Mucosa of descending colon (tissue), 3 donors: ENCODE measurements at regions not wholly inside any gene's neighbourhood (a gene's known extent, or its start where the extent isn't known, plus 50 kb on each side); places are given as distances from the start of the nearest gene placed in this dataset.

Experiments used
- ATAC-seq: fragments of 200-7000 bp; cut with Tn5 transposase; one replicate; pipeline ENCODE4 v1.9.1; 2020; ENCODE audit warnings: mild to moderate bottlenecking, moderate library complexity
- DNase-seq, 3 donors: peaks; one replicate each; pipeline ENCODE4 v3.0.0-alpha.2; 2020
- H3K36me3 ChIP-seq: fragments of 200-600 bp; one replicate; pipeline ENCODE4 v1.8.0; 2021; ENCODE audit warnings: low read depth, mild to moderate bottlenecking
- H3K4me1 ChIP-seq: fragments of 200-600 bp; one replicate; pipeline ENCODE4 v1.8.0; 2021; ENCODE audit warnings: low read depth, mild to moderate bottlenecking
- H3K4me3 ChIP-seq: fragments of 200-600 bp; one replicate; pipeline ENCODE4 v1.8.0; 2021; ENCODE audit warnings: mild to moderate bottlenecking
- H3K9me3 ChIP-seq: fragments of 200-600 bp; one replicate; pipeline ENCODE4 v1.8.0; 2021; ENCODE audit warnings: mild to moderate bottlenecking
- CTCF ChIP-seq: fragments of 200-600 bp; IDR thresholded peaks from one replicate; pipeline ENCODE4 v1.8.0; 2022; ENCODE audit warnings: antibody characterized with exemption, mild to moderate bottlenecking
- intact Hi-C, 2 donors: fragments of 100-400 bp; cut with DNase I in 1 of 2; cut with micrococcal nuclease in 1 of 2; formaldehyde crosslinking; loops; one replicate each; pipeline versions ENCODE4 v1.11.0 to v1.11.1; 2022; cut with DNase I, micrococcal nuclease
- donor health status: DM: no; HTN: no; CAD: no; lungs with moderate emphysema.
- donor health status: DM: no; HTN: no; CAD: no.
- donor health status: DM: no; HTN: yes; CAD: no.

GRCh38 chr9:105048331-105048730 lies 120.4 kb upstream of the ABCA1 start:
- Histone ChIP-seq H3K4me1 (no peaks in the 10 kb centered on the region), H3K4me3 (no peak overlapping the region), H3K9me3 (no peaks in the 10 kb centered on the region), H3K36me3 (no peaks in the 10 kb centered on the region)
- TF ChIP-seq CTCF: no peak
- ATAC-seq (no peak), DNase-seq (no peak)
- intact Hi-C loops: no loop called here

GRCh38 chr9:105050296-105050695 lies 122.3 kb upstream of the ABCA1 start:
- H3K4me3 ChIP-seq: no peak overlapping the region
- TF ChIP-seq CTCF: no peak
- intact Hi-C loops: no loop called here
- no peaks in the 10 kb centered on the region for H3K4me1 ChIP-seq
- no peaks in the 10 kb centered on the region for H3K36me3 ChIP-seq
- DNase-seq (no peak), ATAC-seq (no peak)
- H3K9me3 ChIP-seq: no peaks in the 10 kb centered on the region

- no peaks in the 10 kb centered on the region for H3K4me1 ChIP-seq
Observed at GRCh38 chr9:105051897-105052296, 123.9 kb upstream of the ABCA1 start.

GRCh38 chr9:105052346-105052745 lies 124.4 kb upstream of the ABCA1 start:
- DNase-seq: no peak
- ATAC-seq: peak; percentile 24
- no peaks in the 10 kb centered on the region for H3K9me3 ChIP-seq
- H3K4me1 ChIP-seq: no peaks in the 10 kb centered on the region
- no peak overlapping the region for H3K4me3 ChIP-seq
- H3K36me3 ChIP-seq: no peaks in the 10 kb centered on the region
- intact Hi-C loops: no loop called here
- TF ChIP-seq CTCF: no peak

More at GRCh38 chr9:105051897-105052296, 123.9 kb upstream of the ABCA1 start:
- no peaks in the 10 kb centered on the region for H3K36me3 ChIP-seq
- TF ChIP-seq CTCF: no peak
- no peak for DNase-seq
- no peaks in the 10 kb centered on the region for H3K9me3 ChIP-seq
- peak; percentile 22 for ATAC-seq
- intact Hi-C loops: no loop called here
- no peak overlapping the region for H3K4me3 ChIP-seq

GRCh38 chr9:105053209-105053652 lies 125.3 kb upstream of the ABCA1 start:
- H3K36me3 ChIP-seq: no peaks in the 10 kb centered on the region

More at GRCh38 chr9:105053209-105053652, 125.3 kb upstream of the ABCA1 start:
- intact Hi-C loops: no loop called here
- no peak for TF ChIP-seq CTCF
- no peaks in the 10 kb centered on the region for H3K4me1 ChIP-seq
- no peaks in the 10 kb centered on the region for H3K9me3 ChIP-seq
- peak in 1 of 3 donors; percentile 55 for DNase-seq
- H3K4me3 ChIP-seq: no peak overlapping the region
- peak; percentile 56 for ATAC-seq
